ENCODE measurements at regions not wholly inside any gene's neighbourhood (a gene's known extent, or its start where the extent isn't known, plus 50 kb on each side); places are given as distances from the start of the nearest gene placed in this dataset.

DNA sequence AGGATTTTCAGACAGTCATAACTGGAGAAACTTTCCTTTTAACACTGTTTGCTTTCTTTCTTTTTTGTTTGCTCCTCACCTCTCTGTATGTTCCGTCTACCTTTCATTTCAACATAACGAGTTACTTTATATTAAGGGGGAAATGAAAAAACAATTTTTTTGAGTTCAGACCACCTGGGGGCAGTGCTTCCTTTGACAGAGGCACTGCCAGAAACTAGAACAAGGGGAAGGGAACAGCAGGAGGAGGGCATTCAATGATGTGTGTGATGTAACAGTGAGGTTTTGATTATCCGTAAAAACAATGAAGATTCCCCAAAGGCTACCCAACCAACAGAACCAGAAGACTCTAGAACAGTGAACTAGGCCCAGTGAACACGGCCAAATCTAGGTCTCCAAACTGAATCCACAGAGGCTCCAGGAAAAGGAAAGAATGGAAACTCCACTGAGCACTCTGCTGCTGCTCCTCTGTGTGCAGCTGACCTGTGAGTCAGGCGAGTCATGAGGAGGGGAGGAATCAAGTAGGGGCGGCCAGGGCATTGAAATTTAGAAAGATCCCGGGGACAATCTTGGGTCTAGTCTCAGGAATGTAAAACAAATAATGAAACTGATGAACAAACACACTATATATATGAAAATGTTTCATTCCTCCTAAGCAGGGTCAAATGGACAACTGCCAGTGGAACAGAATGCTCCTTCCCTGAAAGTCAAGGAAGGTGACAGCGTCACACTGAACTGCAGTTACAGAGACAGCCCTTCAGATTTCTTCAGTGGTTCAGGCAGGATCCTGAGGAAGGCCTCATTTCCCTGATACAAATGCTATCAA is 323.5 kb downstream of the DAD1 start:
- no peak for DNase-seq (ENCODE audit: insufficient read length, low spot score)
- FAIRE-seq, result no peak
- TF ChIP-seq, protein P1, sequence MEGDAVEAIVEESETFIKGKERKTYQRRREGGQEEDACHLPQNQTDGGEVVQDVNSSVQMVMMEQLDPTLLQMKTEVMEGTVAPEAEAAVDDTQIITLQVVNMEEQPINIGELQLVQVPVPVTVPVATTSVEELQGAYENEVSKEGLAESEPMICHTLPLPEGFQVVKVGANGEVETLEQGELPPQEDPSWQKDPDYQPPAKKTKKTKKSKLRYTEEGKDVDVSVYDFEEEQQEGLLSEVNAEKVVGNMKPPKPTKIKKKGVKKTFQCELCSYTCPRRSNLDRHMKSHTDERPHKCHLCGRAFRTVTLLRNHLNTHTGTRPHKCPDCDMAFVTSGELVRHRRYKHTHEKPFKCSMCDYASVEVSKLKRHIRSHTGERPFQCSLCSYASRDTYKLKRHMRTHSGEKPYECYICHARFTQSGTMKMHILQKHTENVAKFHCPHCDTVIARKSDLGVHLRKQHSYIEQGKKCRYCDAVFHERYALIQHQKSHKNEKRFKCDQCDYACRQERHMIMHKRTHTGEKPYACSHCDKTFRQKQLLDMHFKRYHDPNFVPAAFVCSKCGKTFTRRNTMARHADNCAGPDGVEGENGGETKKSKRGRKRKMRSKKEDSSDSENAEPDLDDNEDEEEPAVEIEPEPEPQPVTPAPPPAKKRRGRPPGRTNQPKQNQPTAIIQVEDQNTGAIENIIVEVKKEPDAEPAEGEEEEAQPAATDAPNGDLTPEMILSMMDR (IDR thresholded peaks at IDR 0.05; ENCODE audit: insufficient read depth, missing control alignments), result no peak

DNA sequence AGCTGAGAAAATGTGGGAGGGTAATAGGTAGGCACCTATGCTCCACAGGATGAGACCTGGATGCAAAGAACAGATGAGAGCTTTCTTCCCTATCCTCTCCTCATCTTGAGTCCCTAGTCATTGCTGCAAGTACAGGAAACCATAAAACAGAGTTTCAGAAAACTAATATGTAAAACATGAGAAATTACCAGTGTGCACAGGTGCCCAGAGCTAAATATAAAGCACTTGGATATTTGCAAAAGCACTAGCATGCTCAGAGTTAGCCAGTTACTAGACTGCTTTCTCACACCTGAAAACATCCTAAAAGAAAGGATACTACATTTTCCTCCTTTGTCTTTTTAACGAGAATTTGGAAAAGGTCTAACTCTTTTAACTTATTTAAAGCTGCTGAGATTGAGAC is 324.3 kb downstream of the DAD1 start:
- FAIRE-seq (no peak), DNase-seq (ENCODE audit: insufficient read length, low spot score) (no peak)
- TF ChIP-seq, protein P1 (IDR thresholded peaks at IDR 0.05; ENCODE audit: insufficient read depth, missing control alignments), result no peak

DNA sequence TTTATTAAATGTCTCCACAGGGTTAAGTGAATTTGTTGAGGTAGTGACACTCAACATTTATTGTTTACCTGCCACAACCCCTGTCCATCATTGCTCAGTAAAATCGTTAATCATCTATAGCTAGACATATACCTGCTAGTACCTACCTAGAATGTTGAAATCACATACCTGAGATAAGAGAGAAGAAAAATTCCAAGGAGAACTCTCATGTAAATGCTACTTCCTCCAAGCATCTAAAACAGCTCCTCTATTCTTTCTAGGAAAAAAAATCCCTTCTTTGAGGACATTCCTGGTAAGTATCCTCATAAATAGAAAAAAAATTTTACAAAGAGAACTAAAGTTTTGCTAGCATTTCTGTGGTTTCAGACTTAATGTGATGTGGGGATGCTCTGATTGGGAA is 325.1 kb downstream of the DAD1 start:
- no peak for DNase-seq (ENCODE audit: insufficient read length, low spot score)
- TF ChIP-seq, protein P1 (IDR thresholded peaks at IDR 0.05; ENCODE audit: insufficient read depth, missing control alignments), result no peak
- FAIRE-seq, result no peak

DNA sequence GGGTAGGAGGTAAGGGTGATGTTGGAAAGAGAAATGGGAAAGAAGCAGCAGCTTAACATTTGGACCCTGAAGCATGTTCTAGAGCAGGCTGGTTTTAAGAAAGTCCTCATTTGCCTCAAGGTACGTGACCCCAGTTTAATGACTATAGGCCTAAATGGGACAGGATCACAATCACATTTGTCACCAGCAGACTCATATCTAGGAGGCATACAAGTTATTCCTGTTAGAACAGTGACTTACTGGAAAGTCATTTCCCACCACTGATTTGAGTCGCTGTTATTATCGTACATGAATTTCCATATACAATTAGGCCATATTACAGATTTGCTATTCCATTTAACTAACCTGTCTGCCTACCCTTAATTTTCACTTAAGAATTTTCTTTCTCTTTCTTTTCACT is 326.1 kb downstream of the DAD1 start:
- FAIRE-seq, result no peak
- no peak for DNase-seq (ENCODE audit: insufficient read length, low spot score)
- TF ChIP-seq, protein P1 (IDR thresholded peaks at IDR 0.05; ENCODE audit: insufficient read depth, missing control alignments), result no peak

DNA sequence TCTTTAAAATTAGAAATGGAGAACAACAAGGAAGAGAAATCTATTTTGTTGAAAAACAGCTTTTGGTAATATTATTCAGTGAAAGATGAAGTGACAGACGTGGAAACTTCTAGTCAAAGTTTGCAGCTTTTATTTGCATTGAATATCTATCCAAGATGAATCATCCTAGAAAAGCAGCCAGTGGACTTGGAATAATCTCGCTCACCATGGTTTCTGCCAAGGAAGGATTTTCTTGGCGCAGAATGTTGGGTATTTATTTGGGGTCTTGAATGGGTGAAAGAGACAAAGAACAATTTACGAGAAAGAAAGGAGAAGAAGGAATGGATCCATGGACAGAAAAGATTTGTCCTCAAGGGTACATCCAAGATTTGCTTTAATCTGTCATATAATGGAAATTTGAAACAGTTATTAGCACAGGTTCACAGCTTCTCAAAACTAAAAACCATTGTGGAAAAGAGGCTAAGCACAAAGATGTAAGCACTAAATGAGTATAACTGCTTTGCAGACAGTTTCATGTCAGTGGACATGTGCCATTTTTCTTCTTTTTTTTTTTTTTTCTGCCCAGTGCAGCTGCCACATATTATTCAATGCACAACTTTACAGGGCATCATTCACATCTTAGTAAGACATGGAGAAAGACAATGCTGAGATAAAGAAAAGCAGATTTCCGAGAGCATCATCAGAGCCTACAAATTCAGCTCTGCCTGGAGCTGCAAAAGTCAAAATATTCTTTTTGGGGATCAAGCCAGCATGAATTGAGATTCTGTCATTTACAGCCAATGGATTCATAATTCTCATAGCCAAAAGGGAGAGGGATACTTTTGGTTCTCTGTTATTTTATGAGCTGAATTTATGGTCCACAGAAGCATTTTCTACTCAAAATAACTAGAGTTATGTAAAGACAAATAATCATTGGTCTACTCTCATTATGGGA is 333.7 kb downstream of the DAD1 start:
- FAIRE-seq (no peak), DNase-seq (ENCODE audit: insufficient read length, low spot score) (no peak)
- TF ChIP-seq, protein P1 (IDR thresholded peaks at IDR 0.05; ENCODE audit: insufficient read depth, missing control alignments), result no peak

DNA sequence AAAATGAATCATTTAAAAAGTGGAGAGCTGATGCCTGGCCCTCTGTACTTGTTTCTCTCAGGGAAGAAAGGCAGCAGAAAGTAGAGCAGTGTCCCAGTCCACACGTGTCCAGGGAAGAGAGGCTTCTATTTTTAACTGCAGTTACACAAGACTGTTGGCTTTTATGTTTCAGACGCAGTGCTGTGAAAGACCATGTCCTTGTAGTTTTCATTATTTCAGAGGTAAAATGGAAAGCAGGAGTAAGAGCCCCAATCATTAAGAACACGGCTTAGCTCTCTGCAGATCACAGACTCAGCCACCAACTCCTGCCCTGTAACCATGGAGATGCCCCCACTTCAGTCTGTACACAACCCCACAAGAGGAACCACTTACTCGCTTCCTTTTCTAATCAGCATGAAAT is 336.3 kb downstream of the DAD1 start:
- FAIRE-seq, result no peak
- no peak for DNase-seq (ENCODE audit: insufficient read length, low spot score)
- TF ChIP-seq, protein P1 (IDR thresholded peaks at IDR 0.05; ENCODE audit: insufficient read depth, missing control alignments), result no peak

Data from D721Med (cell line).